SK-N-SH treated with all-trans-retinoic acid at 6 μM for 48 hours (cell line): ENCODE measurements at regions not wholly inside any gene's neighbourhood (a gene's known extent, or its start where the extent isn't known, plus 50 kb on each side); places are given as distances from the start of the nearest gene placed in this dataset.

Experiments
- CSDC2 ChIP-seq: fragments of 250-450 bp; sonication (Bioruptor Pico); IDR thresholded peaks from 2 replicates; pipeline ENCODE4 v1.5.0; 2020; ENCODE audit warnings: mild to moderate bottlenecking, moderate library complexity
- TCF4 ChIP-seq: fragments of 250-450 bp; sonication (Bioruptor Pico); IDR thresholded peaks from 2 replicates; pipeline ENCODE4 v1.8.0; 2021; ENCODE audit warnings: mild to moderate bottlenecking, moderate library complexity, borderline replicate concordance
- ZFP30 ChIP-seq: fragments of 450-650 bp; formaldehyde crosslinking; IDR thresholded peaks from 2 replicates; pipeline ENCODE4 v1.5.0; 2022; ENCODE audit warnings: mild to moderate bottlenecking, moderate library complexity
- TF ChIP-seq, protein P1 (sequence below): fragments of 250-450 bp; sonication (Bioruptor Pico); IDR thresholded peaks from 2 replicates; pipeline ENCODE4 v1.5.1; 2020; ENCODE audit warnings: low read depth, mild to moderate bottlenecking, moderate library complexity
- TF ChIP-seq, protein P2 (sequence below): fragments of 250-450 bp; sonication (Bioruptor Pico); IDR thresholded peaks from 2 replicates; pipeline ENCODE4 v1.8.0; 2020; ENCODE audit warnings: mild to moderate bottlenecking, moderate library complexity, borderline replicate concordance

DNA sequence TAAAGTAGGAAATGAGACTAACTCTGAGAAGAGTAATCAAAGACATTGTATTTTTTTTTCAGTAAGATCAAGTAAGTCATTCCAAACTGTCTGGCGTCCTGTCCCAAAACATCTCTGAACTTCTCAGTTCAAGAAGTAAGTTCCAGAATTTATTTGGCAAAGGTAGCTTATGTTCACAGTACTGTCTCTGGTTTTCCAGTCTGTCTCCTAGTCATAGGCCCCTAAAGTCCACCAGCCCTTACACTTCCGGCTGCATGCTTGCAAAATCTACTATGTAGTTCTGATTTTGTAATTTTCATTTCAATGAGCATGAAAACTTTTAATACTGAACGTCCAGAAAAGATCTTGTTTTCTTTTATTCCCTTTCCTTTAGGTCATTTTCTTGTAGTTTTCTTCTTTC is 61.4 kb upstream of the S1PR1 start:
- TF ChIP-seq, protein P1, sequence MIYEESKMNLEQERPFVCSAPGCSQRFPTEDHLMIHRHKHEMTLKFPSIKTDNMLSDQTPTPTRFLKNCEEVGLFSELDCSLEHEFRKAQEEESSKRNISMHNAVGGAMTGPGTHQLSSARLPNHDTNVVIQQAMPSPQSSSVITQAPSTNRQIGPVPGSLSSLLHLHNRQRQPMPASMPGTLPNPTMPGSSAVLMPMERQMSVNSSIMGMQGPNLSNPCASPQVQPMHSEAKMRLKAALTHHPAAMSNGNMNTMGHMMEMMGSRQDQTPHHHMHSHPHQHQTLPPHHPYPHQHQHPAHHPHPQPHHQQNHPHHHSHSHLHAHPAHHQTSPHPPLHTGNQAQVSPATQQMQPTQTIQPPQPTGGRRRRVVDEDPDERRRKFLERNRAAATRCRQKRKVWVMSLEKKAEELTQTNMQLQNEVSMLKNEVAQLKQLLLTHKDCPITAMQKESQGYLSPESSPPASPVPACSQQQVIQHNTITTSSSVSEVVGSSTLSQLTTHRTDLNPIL (CRISPR knock-in tag): no peak
- TF ChIP-seq CSDC2 (CRISPR knock-in tag): no peak
- TF ChIP-seq, protein P2, sequence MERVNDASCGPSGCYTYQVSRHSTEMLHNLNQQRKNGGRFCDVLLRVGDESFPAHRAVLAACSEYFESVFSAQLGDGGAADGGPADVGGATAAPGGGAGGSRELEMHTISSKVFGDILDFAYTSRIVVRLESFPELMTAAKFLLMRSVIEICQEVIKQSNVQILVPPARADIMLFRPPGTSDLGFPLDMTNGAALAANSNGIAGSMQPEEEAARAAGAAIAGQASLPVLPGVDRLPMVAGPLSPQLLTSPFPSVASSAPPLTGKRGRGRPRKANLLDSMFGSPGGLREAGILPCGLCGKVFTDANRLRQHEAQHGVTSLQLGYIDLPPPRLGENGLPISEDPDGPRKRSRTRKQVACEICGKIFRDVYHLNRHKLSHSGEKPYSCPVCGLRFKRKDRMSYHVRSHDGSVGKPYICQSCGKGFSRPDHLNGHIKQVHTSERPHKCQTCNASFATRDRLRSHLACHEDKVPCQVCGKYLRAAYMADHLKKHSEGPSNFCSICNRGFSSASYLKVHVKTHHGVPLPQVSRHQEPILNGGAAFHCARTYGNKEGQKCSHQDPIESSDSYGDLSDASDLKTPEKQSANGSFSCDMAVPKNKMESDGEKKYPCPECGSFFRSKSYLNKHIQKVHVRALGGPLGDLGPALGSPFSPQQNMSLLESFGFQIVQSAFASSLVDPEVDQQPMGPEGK (CRISPR knock-in tag): no peak
- no peak for TF ChIP-seq ZFP30 (CRISPR knock-in tag)
- no peak for TF ChIP-seq TCF4 (CRISPR knock-in tag)
